GM18867 (cell line): ENCODE measurements at regions not wholly inside any gene's neighbourhood (a gene's known extent, or its start where the extent isn't known, plus 50 kb on each side); places are given as distances from the start of the nearest gene placed in this dataset.

ENCODE experiments used
- ATAC-seq: cut with Tn5 transposase; IDR thresholded peaks from one replicate; pipeline ENCODE4 v1.9.1; 2021; ENCODE audit warnings: mild to moderate bottlenecking, moderate library complexity; ENCODE audit not compliant: unreplicated experiment

DNA sequence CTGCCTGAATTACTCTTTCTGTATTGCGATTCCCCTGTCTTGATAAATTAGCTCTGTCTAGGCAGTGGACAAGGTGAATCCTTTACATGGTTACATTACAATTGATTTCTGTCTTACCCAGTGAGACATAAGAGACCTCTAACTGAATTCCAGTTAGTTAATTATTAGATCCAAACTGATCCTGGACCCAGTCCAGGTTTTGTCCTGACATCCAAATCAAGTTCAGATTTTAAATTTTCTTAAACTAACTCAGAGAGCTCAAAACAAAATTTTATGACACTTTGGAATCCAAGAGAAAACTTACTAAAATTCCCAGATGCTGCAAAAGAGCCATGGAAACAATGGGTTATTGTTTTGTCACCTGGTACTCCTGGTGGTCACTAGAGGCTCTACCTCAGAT, 2166.6 kb downstream of the TP53TG3F start:
- ATAC-seq, result no peak

DNA sequence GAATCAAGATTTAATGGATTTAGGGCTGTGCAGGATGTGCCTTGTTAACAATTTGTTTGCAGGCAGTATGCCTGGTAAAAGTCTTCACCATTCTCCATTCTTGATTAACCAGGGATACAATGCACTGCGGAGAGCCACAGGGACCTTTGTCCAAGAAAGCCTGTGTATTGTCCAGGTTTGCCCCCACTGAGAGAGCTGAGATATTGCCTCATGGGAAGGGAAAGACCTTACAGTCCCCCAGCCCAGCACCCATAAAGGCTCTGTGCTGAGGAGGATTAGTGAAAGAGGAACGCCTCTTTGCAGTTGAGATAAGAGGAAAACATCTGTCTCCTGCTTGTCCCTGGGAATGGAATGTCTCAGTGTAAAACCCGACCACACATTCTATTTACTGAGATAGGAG, 2169.6 kb downstream of the TP53TG3F start:
- no peak for ATAC-seq

DNA sequence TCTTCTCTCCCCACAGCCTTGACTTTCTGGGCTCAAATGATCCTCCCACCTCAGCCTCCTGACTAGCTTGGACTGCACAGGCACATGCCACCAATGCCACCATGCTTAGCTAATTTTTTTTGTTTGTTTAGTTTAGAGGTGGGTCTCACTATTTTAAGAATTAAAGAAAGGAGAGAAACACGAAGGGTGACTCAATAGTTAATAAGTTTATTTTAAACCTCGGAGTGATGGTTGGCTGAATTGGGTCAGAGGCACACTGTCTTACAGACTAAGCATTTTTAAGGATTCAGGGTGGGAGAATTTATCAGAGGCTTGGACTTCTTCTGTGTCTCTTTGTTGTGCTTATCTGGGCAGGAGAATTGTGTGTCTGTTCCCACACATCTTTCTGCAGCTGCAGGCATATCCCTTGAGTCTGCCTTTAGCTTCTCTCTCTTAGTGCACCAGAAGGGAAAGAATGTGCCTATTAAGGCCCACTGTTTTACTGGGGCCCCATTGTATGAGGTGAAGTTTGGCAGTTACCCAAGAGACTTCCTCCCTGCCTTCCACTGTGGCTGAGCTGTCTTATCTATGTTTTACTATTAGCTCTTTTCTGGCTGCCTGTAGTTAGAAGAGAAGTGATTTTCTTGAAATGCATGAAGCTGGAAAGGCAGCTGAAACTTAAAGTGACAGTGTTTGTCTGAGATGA, 2172.0 kb downstream of the TP53TG3F start:
- no peak for ATAC-seq

DNA sequence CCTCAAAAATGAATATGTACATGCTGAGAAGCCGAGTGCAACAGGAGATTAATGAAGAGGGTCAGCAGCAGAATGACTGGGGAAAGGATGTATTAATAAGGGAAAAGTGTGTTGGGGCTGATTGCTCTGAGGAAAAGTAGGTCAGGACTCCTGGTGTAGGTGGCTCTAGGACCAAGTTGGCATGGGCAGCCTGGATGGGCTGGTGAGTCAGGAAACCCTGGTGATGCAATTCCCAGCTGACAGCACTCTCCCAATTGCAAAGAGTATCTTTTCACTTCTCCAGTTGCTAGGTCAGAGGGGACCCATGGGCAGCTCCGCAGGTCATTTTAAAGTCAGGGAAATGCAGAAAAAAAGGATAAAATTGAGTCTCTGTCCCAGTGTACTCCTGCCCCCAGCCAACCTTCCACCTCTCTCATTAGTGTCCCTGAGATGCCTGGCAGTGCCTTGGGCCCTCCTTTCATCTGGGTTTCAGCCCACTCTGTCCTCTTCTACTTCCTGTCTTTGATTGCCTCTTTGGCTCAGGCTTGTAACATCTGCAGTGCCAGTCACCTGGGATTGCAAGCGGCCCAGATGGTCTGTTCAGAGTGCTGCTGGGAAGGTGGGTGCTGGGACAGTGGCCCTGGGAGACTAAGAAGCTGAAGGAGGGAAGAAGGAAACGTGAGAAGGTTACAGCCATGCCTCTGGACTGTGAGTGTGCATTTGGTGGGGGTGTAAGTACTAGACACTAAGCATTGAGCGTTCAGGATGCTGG, 2177.2 kb downstream of the TP53TG3F start:
- no peak for ATAC-seq

DNA sequence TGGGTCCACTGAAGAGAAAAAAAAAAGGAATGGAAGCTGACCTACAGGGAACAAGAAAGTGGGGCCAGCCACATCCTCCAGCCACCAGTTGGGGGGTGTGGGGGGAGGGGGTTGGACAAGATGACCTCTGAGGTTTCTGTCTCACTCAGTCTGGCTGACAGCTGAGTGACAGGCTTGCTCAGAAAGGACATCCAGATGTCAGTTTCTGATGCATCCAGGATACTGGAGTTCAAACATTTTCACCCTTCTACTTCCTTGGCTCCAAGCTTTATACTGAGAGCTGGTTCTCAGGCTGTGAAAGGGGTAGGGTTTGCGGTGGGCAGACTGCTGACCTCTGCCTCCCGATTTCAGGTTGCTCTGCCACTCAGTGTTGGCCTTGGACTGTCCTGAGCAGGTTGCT, 2178.3 kb downstream of the TP53TG3F start:
- ATAC-seq, result no peak

DNA sequence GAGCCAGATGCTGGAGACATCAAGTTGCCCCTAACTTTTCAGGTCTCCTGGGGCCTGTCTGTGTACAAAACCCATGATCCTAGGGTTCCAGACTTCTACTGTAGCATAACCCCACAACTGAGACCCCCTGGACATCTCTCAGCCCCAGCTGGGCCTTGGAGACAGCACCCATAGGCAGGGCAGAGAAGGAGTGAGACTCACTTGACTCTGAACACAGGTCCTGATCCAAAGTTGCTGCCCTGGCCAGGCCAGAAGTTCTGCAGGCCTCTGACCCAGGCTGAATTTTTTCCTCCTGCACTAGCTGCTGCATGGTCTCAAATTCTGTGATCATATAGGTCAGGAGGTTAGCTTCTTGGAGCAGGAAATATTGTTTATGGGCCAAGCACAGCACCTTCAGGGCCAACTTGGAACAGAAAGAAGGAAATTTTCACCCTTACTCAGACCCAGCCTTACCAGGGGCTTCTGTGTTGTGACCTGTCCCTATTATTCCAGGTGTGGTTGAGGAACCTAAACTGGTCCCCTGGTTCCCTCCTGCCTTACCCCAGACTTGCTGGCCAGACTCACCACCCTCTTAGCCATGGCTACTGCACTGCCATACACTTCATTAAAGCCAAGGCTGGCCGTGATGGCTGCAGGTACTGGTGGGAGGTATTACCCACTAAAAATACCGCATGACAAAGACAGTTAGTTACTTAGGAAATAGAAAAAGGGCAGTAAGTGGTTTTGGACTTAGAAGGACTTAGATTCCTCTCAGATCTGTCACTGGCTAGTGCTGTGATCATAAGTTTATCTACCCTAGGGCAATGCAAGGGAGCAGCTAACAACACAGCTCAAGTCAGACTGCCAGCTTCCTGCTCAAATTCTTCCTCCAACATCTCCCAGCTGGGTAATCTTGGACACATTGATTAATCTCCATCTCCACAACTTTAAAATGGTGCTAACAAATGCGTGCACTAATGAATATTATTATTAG, 2180.1 kb downstream of the TP53TG3F start:
- ATAC-seq, result no peak

DNA sequence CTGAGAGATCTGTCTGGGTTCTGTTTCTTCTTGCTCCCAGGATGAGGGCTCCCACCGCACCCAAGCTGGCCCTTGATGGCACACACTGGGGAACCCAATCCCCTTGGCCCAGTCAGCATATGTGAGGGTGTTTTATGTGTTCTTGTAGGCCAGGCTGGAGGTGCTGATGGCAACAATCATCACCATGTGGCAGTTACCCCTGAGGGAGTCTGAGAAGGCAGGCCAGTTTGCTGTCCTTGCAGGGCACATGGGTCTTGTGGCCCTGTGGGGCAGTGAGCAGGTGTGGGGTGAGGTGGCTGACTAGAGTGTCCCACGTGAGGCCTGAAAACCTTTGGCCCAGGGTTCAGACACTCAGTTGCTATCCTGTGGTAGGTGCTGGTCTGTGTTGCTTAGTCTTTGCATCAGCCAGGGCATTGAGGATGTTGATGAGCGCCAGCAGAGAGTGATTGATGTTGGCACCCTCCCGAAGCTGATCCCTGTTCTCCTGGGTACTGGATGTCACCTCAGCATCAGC, 2183.0 kb downstream of the TP53TG3F start:
- ATAC-seq, result no peak

DNA sequence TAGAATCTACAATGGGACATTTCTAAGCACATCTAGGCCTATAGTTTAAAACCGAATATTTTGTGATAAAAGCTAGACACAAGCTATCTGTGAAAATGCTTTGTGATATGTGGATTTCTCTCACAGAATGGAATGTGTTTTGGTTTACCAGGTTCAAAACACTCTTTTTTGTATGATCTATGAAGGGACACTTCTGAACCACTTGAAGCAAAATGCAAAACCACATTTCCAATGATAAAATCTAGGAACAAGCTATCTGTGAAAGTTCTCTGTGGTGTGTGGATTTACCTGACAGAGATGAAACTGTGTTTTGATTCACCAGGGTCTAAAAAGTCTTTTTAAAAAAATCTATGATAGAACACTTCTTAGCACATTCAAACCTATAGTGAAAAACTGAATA, 2192.4 kb downstream of the TP53TG3F start:
- ATAC-seq, result no peak

DNA sequence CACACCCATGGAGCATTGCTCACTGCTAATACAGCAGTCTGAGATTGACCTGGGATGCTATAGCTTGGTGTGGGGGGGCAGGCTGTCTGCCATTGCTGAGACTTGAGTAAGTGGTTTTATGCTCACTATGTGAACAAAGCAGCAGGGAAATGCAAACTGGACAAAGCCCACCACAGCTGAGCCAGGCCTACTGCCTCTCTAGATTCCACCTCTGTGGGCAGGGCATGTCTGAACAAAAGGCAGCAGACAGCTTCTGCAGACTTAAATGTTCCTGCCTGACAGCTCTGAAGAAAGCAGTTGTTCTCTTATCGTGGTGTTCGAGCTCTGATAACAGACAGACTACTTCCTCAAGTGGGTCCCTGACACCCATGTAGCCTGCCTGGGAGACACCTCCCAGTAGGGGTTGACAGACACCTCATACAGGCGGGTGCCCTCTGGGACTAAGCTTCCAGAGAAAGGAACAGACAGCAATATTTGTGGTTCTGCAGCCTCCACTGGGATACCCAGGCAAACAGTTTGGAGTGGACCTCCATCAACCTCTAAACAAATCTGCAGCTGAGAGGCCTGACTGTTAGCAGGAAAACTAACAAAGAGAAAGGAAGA, 2204.8 kb downstream of the TP53TG3F start:
- no peak for ATAC-seq

DNA sequence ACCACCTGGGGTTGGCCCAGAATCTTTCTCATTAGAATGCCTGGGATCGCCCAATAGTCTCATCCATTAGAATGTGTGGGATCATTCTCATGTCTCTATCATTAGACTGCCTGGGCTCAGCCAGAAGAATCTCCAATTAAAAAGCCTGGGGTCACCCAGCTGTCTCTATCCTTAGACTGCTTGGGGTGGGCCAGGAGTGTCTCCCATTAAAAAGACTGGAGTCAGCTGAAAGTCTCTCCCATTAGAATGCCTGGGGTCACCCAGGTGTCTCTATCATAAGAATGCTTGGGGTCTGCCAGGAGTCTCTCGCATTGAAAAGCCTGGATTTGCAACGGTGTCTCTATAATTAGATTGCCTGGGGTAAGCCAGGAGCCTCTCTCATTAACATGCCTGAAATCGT, 2225.7 kb downstream of the TP53TG3F start:
- no peak for ATAC-seq

DNA sequence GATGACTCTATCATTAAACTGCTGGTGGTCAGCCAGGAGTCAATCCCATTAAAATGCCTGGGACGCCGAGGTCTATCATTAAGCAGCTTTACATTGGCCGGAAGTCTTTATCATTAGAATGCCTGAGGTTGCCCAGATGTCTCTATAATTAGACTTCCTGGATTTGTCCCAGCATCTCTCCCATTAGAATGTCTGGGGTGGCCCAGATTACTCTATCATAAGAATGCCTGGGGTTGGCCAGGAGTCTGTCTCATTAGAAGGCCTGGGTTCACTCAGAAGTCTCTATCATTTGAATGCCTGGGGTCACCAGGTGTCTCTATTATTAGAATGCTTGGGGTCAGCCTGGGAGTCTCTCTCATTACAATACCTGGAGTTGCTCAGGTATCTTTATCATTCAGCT, 2227.2 kb downstream of the TP53TG3F start:
- ATAC-seq, result no peak

DNA sequence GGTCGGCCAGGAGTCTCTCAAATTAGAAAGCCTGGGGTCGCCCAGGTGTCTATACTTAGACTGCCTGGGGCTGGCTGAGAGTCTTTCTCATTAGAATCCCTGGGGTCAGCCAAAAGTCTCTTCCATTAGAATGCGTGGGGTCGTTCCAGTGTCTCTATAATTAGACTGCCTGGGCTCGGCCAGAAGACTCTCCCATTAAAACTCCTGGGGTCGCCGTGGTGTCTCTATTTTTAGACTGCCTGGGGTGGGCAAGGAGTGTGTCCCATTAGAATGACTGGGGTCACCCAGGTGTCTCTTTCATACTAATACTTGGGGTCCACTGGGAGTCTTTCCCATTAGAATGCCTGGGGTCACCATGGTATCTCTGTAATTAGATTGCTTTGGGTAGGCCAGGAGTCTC, 2227.7 kb downstream of the TP53TG3F start:
- no peak for ATAC-seq

DNA sequence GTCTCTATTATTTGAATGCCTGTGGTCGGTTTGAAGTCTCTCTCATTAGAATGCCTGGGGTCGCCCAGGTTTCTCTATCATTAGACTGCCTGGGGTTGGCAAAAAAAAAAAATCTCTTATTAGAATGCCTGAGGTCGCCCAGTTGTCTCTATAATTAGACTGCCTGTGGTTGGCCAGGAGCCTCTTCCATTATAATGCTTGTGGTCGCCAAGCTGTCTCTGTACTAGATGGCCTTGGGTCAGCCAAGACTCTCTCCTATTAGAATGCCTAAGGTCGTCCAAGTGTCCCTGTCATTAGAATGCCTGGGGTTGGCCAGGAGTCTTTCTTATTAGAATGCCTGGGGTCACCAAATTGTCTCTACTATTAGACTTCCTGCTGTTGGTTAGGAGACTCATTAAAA, 2228.4 kb downstream of the TP53TG3F start:
- ATAC-seq, result no peak

DNA sequence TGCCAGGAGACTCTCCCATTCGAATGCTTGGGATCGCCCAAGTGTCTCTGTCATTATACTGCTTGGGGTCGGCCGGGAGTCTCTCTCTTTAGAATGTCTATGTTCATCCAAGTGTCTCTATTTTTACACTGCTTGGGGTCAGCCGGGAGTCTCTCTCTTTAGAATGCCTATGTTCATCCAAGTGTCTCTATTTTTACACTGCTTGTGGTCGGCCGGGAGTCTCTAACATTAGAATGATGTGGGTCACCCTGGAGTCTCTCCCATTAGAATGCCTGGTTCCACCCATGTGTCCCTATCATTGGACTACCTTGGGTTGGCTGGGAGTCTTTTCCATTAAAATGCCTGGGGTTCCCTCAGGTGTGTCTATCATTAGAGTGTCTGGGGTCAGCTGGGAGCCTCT, 2230.4 kb downstream of the TP53TG3F start:
- no peak for ATAC-seq

DNA sequence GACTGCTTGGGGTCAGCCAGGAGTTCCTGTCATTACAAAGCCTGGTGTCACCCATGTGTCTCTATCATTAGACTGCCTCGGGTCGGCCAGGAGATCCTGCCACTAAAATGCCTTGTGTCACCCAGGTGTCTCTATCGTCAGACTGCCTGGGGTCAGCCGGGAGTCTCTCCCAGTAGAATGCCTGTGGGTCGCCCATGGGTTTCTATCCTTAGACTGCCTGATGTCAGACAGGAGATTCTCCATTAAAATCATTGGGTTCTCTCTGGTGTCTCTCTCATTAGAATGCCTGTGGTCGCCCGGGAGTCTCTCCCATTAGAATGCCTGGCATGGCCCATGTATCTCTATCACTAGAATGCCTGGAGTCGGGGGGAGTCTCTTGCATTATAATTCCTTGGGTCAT, 2231.0 kb downstream of the TP53TG3F start:
- no peak for ATAC-seq

DNA sequence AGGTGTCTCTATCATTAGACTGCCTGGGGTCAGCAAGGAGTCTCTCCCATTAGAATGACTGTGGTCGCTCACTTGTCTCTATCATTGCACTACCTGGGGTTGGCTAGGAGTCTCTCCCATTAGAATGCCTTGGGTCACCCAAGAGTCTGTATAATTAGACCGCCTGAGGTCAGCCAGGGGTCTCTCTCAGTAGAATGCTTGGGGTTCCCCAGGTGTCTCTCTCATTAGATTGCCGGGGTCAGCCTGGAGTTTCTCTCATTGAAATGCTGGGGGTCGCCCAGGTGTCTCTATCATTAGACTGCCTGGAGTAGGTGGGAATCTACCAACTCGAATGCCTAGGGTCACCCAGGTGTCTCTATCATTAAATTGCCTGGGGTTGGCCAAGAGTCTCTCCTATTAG, 2231.6 kb downstream of the TP53TG3F start:
- ATAC-seq, result no peak

DNA sequence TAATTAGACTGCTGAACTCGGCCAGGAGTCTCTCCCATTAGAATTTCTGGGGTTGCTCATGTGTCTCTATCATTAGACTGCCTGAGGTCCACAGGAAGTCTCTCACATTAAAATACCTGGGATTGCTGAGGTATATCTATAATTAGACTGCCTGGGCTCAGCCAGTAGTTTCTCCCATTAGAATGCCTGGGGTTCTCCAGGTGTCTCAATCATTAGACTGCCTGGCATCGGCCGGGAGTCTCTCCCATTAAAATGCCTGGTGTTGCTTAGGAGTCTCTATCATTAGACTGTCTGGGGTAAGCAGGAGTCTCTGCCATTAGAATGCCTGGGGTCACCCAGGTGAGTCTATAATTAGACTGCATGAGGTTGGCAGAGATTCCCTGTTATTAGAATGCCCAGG, 2233.4 kb downstream of the TP53TG3F start:
- no peak for ATAC-seq

DNA sequence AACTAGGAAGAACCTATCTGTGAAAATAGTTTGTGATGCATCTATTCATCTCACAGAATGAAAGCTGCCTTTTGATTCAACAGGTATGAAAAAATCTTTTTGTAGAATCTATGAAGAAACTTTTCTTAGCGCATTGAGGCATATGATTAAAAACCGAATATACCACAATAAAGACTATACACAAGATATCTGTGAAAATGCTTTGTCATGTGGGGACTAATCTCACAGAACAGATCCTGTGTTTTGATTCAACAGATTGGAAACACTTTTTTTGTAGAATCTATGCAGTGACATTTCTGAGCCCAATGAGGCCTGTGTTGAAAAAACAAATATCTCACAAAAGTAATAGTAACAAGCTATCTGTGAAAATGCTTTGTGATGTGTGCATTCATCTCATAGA, 2247.5 kb downstream of the TP53TG3F start:
- no peak for ATAC-seq

DNA sequence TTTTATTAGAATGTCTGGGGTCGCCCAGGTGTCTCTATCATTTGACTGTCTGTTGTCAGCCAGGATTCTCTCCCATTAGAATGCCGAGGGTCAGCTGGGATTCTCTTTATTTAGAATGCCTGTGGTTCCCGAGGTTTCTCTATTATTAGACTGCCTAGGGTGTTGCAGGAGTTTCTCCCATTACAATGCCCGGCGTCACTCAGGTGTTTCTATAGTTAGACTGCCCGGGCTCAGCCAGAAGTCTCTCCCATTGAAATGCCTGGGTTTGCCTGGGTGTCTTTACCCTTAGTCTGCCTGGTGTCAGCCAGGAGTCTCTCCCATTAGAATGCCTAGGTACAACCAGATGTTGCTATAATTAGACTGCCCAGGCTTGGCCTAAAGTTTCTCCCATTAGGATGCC, 2252.0 kb downstream of the TP53TG3F start:
- ATAC-seq, result no peak

DNA sequence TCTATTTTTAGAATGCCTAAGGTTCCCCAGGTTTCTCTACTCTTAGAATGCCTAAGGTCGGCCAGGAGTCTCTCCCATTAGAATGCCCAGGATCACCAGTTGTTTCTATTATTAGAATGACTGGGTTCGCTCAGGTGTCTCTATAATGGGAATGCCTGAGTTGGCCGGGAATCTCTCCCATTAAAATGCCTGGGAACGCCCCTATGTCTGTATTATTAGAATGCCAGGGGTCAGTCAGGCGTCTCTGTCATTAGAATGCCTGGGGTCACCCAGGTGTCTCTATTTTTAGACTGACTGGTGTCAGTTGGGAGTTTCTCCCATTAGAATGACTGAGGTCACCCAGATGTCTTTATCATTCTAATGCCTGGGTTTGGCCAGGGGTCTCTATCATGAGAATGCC, 2252.5 kb downstream of the TP53TG3F start:
- no peak for ATAC-seq
